ENCODE measurements at regions not wholly inside any gene's neighbourhood (a gene's known extent, or its start where the extent isn't known, plus 50 kb on each side); places are given as distances from the start of the nearest gene placed in this dataset.

- no peak for ATAC-seq
- Histone ChIP-seq H3K4me2 (no peak overlapping the region), H4K20me1 (replicated peaks; ENCODE audit: insufficient read depth) (no peaks in the 10 kb centered on the region), H3K27ac (ENCODE audit: low read depth) (no peak overlapping the region), H3F3A (replicated peaks; ENCODE audit: low read depth) (no peaks in the 10 kb centered on the region), H3K9me2 (ENCODE audit: insufficient read depth) (peaks cover 7% of the 10 kb centered on the region; the same call in 1 of the 2 replicates), H3K79me2 (replicated peaks; ENCODE audit: insufficient read depth) (no peaks in the 10 kb centered on the region), H3K4me1 (ENCODE audit: insufficient read depth) (no peaks in the 10 kb centered on the region), H3K4me3 (no peak overlapping the region), H3K27me3 (ENCODE audit: insufficient read depth) (no peaks in the 10 kb centered on the region), H2AFZ (no peak overlapping the region), H3K36me3 (ENCODE audit: insufficient read depth) (no peaks in the 10 kb centered on the region)
- Mint-ChIP-seq H3K36me3 (ENCODE audit: low read depth) (no peaks in the 10 kb centered on the region), H3K27me3 (ENCODE audit: insufficient read depth, low read depth, poor library complexity) (no peaks in the 10 kb centered on the region), H3K4me3 (no peak overlapping the region), H3K9me3 (no peaks in the 10 kb centered on the region; the same call in 2 of the 3 replicates), H3K27ac (no peak overlapping the region), H3K4me1 (peaks cover 3% of the 10 kb centered on the region)
- TF ChIP-seq EZH2phosphoT487 (IDR thresholded peaks at IDR 0.05; ENCODE audit: unreplicated experiment) (no peak), ZNF114 (CRISPR knock-in tag; IDR thresholded peaks at IDR 0.05) (no peak), ETS1 (IDR thresholded peaks at IDR 0.05) (no peak), STAT1 (IDR thresholded peaks at IDR 0.05; ENCODE audit: unreplicated experiment) (no peak), ZNF331 (CRISPR knock-in tag; IDR thresholded peaks at IDR 0.05; ENCODE audit: low read depth) (no peak), CREB1 (CRISPR knock-in tag; IDR thresholded peaks at IDR 0.05; ENCODE audit: low read depth) (no peak), NANOG (IDR thresholded peaks at IDR 0.05; ENCODE audit: borderline replicate concordance) (no peak), ZNF462 (CRISPR knock-in tag; IDR thresholded peaks at IDR 0.05) (no peak)
- no peak for DNase-seq (ENCODE audit: low spot score)
These were observed 94.3 kb downstream of the AXIN2 start for GRCh38 chr17:65467156-65467555.
